ENCODE measurements at regions not wholly inside any gene's neighbourhood (a gene's known extent, or its start where the extent isn't known, plus 50 kb on each side); places are given as distances from the start of the nearest gene placed in this dataset.
A peak's percentile ranks its signal among the peaks of the same experiment; 100 is the strongest.
"Not testable (repeated sequence)": the region's sequence is repeated elsewhere in the genome, so short reads cannot be mapped to it uniquely, and the experiment has no call there.

- H3K27ac Mint-ChIP-seq, result no peak overlapping the region
- peaks cover 28 to 30% of the 10 kb centered on the region in 2 donors for H3K36me3 Mint-ChIP-seq
- peaks cover 0 to 6% (median 0%) of the 10 kb centered on the region in 3 donors for H3K4me1 Mint-ChIP-seq
- peaks cover 7 to 60% (median 45%) of the 10 kb centered on the region in 7 donors for H3K9me3 Mint-ChIP-seq
- ATAC-seq (ENCODE audit: low read depth in 2 of 2), result no peak
- H3K27me3 Mint-ChIP-seq, result peaks cover 0 to 10% (median 0%) of the 10 kb centered on the region in 3 donors
- no peak overlapping the region for H3K4me3 Mint-ChIP-seq
- DNase-seq, result no peak
Observed at GRCh38 chr1:111063595-111063994, 76.3 kb downstream of the DRAM2 start.

- no peak for ATAC-seq (ENCODE audit: low read depth in 2 of 2)
- H3K27ac Mint-ChIP-seq, result peak overlapping the region in 2 of 6 donors; percentile 52 to 83
Observed at GRCh38 chr1:111062624-111063023, 77.3 kb downstream of the DRAM2 start.

GRCh38 chr1:111062081-111062480 is 77.8 kb downstream of the DRAM2 start:
- peak overlapping the region in 1 of 6 donors; percentile 76 for H3K27ac Mint-ChIP-seq
- DNase-seq, result no peak
- H3K9me3 Mint-ChIP-seq, result peaks cover 5 to 53% (median 41%) of the 10 kb centered on the region in 7 donors
- peaks cover 21 to 30% of the 10 kb centered on the region in 2 donors for H3K36me3 Mint-ChIP-seq
- peaks cover 0 to 6% (median 0%) of the 10 kb centered on the region in 3 donors for H3K4me1 Mint-ChIP-seq
- peak overlapping the region in 1 of 8 donors; percentile 37 for H3K4me3 Mint-ChIP-seq
- H3K27me3 Mint-ChIP-seq, result peaks cover 0 to 10% (median 0%) of the 10 kb centered on the region in 3 donors
- ATAC-seq (ENCODE audit: low read depth in 2 of 2), result no peak

More at GRCh38 chr1:111062624-111063023, 77.3 kb downstream of the DRAM2 start:
- Mint-ChIP-seq H3K36me3 (peaks cover 21 to 30% of the 10 kb centered on the region in 2 donors), H3K9me3 (peaks cover 7 to 52% (median 39%) of the 10 kb centered on the region in 7 donors), H3K27me3 (peaks cover 0 to 10% (median 0%) of the 10 kb centered on the region in 3 donors), H3K4me1 (peaks cover 0 to 6% (median 0%) of the 10 kb centered on the region in 3 donors), H3K4me3 (peak overlapping the region in 1 of 8 donors; percentile 29)
- DNase-seq, result no peak

GRCh38 chr1:111054656-111055055 is 85.2 kb downstream of the DRAM2 start:
- ATAC-seq (ENCODE audit: low read depth in 2 of 2) (no peak), DNase-seq (no peak)
- Mint-ChIP-seq H3K36me3 (peaks cover 14 to 19% of the 10 kb centered on the region in 2 donors), H3K4me1 (peaks cover 0 to 5% (median 0%) of the 10 kb centered on the region in 3 donors), H3K9me3 (peaks cover 8 to 34% (median 21%) of the 10 kb centered on the region in 7 donors), H3K4me3 (no peak overlapping the region), H3K27ac (no peak overlapping the region), H3K27me3 (peaks cover 6 to 23% (median 8%) of the 10 kb centered on the region in 3 donors)

- Mint-ChIP-seq H3K4me1 (peaks cover 0 to 5% (median 0%) of the 10 kb centered on the region in 3 donors), H3K36me3 (peaks cover 14 to 19% of the 10 kb centered on the region in 2 donors), H3K9me3 (peaks cover 8 to 51% (median 26%) of the 10 kb centered on the region in 7 donors), H3K27ac (no peak overlapping the region), H3K27me3 (peaks cover 6 to 23% (median 8%) of the 10 kb centered on the region in 3 donors), H3K4me3 (no peak overlapping the region)
- DNase-seq (no peak), ATAC-seq (ENCODE audit: low read depth in 2 of 2) (no peak)
Observed at GRCh38 chr1:111052246-111052645, 87.6 kb downstream of the DRAM2 start.

GRCh38 chr1:111048253-111048652 is 84.5 kb upstream of the LRIF1 start:
- ATAC-seq (ENCODE audit: low read depth in 2 of 2); H3K4me3 Mint-ChIP-seq; H3K36me3 Mint-ChIP-seq; H3K4me1 Mint-ChIP-seq; H3K27ac Mint-ChIP-seq; DNase-seq: not testable (repeated sequence)
- Mint-ChIP-seq H3K27me3 (peaks cover 6 to 23% (median 8%) of the 10 kb centered on the region in 3 donors), H3K9me3 (peaks cover 0 to 28% (median 11%) of the 10 kb centered on the region in 7 donors)

- Mint-ChIP-seq H3K27ac (no peak overlapping the region), H3K4me3 (no peak overlapping the region), H3K36me3 (peaks cover 0 to 2% of the 10 kb centered on the region in 2 donors), H3K4me1 (peaks cover under 1 to 2% (median 1%) of the 10 kb centered on the region in 3 donors), H3K27me3 (peaks cover 0 to 6% (median 4%) of the 10 kb centered on the region in 3 donors), H3K9me3 (peaks cover 0 to 22% (median 9%) of the 10 kb centered on the region in 7 donors)
- ATAC-seq (ENCODE audit: low read depth in 2 of 2) (no peak), DNase-seq (no peak)
Observed at GRCh38 chr1:111045033-111045722, 81.5 kb upstream of the LRIF1 start.

- DNase-seq, result peak; percentile 44
- Mint-ChIP-seq H3K9me3 (peaks cover 2 to 16% (median 6%) of the 10 kb centered on the region in 7 donors), H3K27ac (peak overlapping the region in 1 of 6 donors; percentile 57), H3K4me3 (no peak overlapping the region), H3K27me3 (peaks cover 4 to 33% (median 11%) of the 10 kb centered on the region in 3 donors), H3K36me3 (peaks cover 6 to 7% of the 10 kb centered on the region in 2 donors), H3K4me1 (peaks cover 2 to 18% (median 12%) of the 10 kb centered on the region in 3 donors)
- peak in 1 of 2 donors; percentile 41 for ATAC-seq (ENCODE audit: low read depth in 2 of 2)
Observed at GRCh38 chr1:111032295-111032897, 68.7 kb upstream of the LRIF1 start.

- Mint-ChIP-seq H3K27ac (peak overlapping the region in 1 of 6 donors; percentile 23), H3K4me1 (peaks cover 2 to 18% (median 12%) of the 10 kb centered on the region in 3 donors), H3K36me3 (peaks cover 0 to 5% of the 10 kb centered on the region in 2 donors), H3K9me3 (peaks cover 0 to 5% (median 0%) of the 10 kb centered on the region in 7 donors), H3K27me3 (peaks cover 4 to 23% (median 15%) of the 10 kb centered on the region in 3 donors), H3K4me3 (no peak overlapping the region)
- ATAC-seq (ENCODE audit: low read depth in 2 of 2), result peak; percentile 58 to 75
- DNase-seq, result peak; percentile 52
Observed at GRCh38 chr1:111030590-111030989, 66.9 kb upstream of the LRIF1 start.

- Mint-ChIP-seq H3K27ac (no peak overlapping the region), H3K9me3 (peaks cover 0 to 4% (median 2%) of the 10 kb centered on the region in 7 donors), H3K4me3 (no peak overlapping the region), H3K27me3 (peaks cover 14 to 46% (median 21%) of the 10 kb centered on the region in 3 donors), H3K4me1 (peaks cover 0 to 10% (median 3%) of the 10 kb centered on the region in 3 donors), H3K36me3 (no peaks in the 10 kb centered on the region)
- no peak for ATAC-seq (ENCODE audit: low read depth in 2 of 2)
- no peak for DNase-seq
Observed at GRCh38 chr1:111025109-111025508, 61.4 kb upstream of the LRIF1 start.

- Mint-ChIP-seq H3K36me3 (peaks cover 0 to 8% of the 10 kb centered on the region in 2 donors), H3K4me3 (no peak overlapping the region), H3K9me3 (peaks cover 8 to 32% (median 21%) of the 10 kb centered on the region in 7 donors), H3K27me3 (peaks cover 26 to 56% (median 41%) of the 10 kb centered on the region in 3 donors), H3K4me1 (no peaks in the 10 kb centered on the region), H3K27ac (peak overlapping the region in 1 of 6 donors; percentile 19)
- no peak for ATAC-seq (ENCODE audit: low read depth in 2 of 2)
- no peak for DNase-seq
Observed at GRCh38 chr1:111015222-111015621, 51.5 kb upstream of the LRIF1 start.
